ENCODE measurements at regions not wholly inside any gene's neighbourhood (a gene's known extent, or its start where the extent isn't known, plus 50 kb on each side); places are given as distances from the start of the nearest gene placed in this dataset.
"Not testable (repeated sequence)": the region's sequence is repeated elsewhere in the genome, so short reads cannot be mapped to it uniquely, and the experiment has no call there.

DNA sequence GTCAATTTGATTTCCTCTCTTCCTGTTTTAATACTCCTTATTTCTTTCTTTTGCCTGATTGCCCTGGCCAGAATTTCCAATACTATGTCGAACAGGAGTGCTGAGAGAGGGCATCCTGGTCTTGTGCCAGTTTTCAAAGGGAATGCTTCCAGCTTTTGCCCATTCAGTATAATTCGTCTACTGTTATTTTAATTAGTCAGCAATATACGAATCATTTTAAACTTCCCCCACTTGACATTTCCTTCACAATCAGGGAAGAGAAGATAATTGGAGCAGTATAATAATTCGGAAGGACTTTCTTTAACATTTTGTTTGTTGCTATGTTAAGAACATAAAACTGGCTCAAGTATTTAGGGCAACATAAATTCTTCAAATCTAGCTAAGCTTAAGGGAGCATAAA, 860.3 kb upstream of the SLC35B3 start:
- CTCF ChIA-PET = no interaction called here
- peaks cover 2% of the 10 kb centered on the region for H3K27me3 Mint-ChIP-seq
- H3K4me1 Mint-ChIP-seq = no peaks in the 10 kb centered on the region
- H3K9me3 Mint-ChIP-seq (ENCODE audit: low read depth) = peaks cover 3% of the 10 kb centered on the region
- H3K4me3 Mint-ChIP-seq = no peak overlapping the region
- H3K36me3 Mint-ChIP-seq (ENCODE audit: low read depth) = no peaks in the 10 kb centered on the region
- DNase-seq (no peak), ATAC-seq (no peak)
- intact Hi-C loops (cut with DNase I, micrococcal nuclease) = no loop called here
- POLR2A ChIA-PET = no interaction called here
- no peak overlapping the region for H3K27ac Mint-ChIP-seq

GRCh38 chr6:9292975-9293374, 857.6 kb upstream of the SLC35B3 start:
- intact Hi-C loops (cut with DNase I, micrococcal nuclease) = no loop called here
- H3K27ac Mint-ChIP-seq = no peak overlapping the region
- ChIA-PET POLR2A (no interaction called here), CTCF (no interaction called here)
- H3K4me1 Mint-ChIP-seq = no peaks in the 10 kb centered on the region
- DNase-seq = no peak
- H3K36me3 Mint-ChIP-seq (ENCODE audit: low read depth) = no peaks in the 10 kb centered on the region
- ATAC-seq = no peak
- H3K27me3 Mint-ChIP-seq = peaks cover 2% of the 10 kb centered on the region
- no peak overlapping the region for H3K4me3 Mint-ChIP-seq
- H3K9me3 Mint-ChIP-seq (ENCODE audit: low read depth) = peaks cover 3% of the 10 kb centered on the region

GRCh38 chr6:9290342-9290741, 855.0 kb upstream of the SLC35B3 start:
- intact Hi-C loops (cut with DNase I, micrococcal nuclease) = not testable (repeated sequence)

GRCh38 chr6:9272671-9273070, 837.3 kb upstream of the SLC35B3 start:
- H3K4me1 Mint-ChIP-seq = no peaks in the 10 kb centered on the region
- intact Hi-C loops (cut with DNase I, micrococcal nuclease) = no loop called here
- CTCF ChIA-PET = no interaction called here

More at GRCh38 chr6:9290342-9290741, 855.0 kb upstream of the SLC35B3 start:
- CTCF ChIA-PET; ATAC-seq; H3K4me1 Mint-ChIP-seq; H3K9me3 Mint-ChIP-seq (ENCODE audit: low read depth); H3K4me3 Mint-ChIP-seq; H3K27me3 Mint-ChIP-seq; H3K36me3 Mint-ChIP-seq (ENCODE audit: low read depth); POLR2A ChIA-PET; DNase-seq; H3K27ac Mint-ChIP-seq: not testable (repeated sequence)

GRCh38 chr6:9266741-9267140, 831.4 kb upstream of the SLC35B3 start:
- ATAC-seq (no peak), DNase-seq (no peak)
- peaks cover under 1% of the 10 kb centered on the region for H3K36me3 Mint-ChIP-seq (ENCODE audit: low read depth)
- CTCF ChIA-PET = no interaction called here
- no peak overlapping the region for H3K27ac Mint-ChIP-seq
- no peaks in the 10 kb centered on the region for H3K4me1 Mint-ChIP-seq
- H3K9me3 Mint-ChIP-seq (ENCODE audit: low read depth) = peaks cover 3% of the 10 kb centered on the region
- no peaks in the 10 kb centered on the region for H3K27me3 Mint-ChIP-seq
- POLR2A ChIA-PET = no interaction called here
- H3K4me3 Mint-ChIP-seq = no peak overlapping the region
- intact Hi-C loops (cut with DNase I, micrococcal nuclease) = no loop called here

More at GRCh38 chr6:9272671-9273070, 837.3 kb upstream of the SLC35B3 start:
- POLR2A ChIA-PET = no interaction called here
- H3K27ac Mint-ChIP-seq = no peak overlapping the region
- H3K4me3 Mint-ChIP-seq = no peak overlapping the region
- H3K36me3 Mint-ChIP-seq (ENCODE audit: low read depth) = no peaks in the 10 kb centered on the region
- DNase-seq (no peak), ATAC-seq (no peak)
- H3K9me3 Mint-ChIP-seq (ENCODE audit: low read depth) = no peaks in the 10 kb centered on the region
- H3K27me3 Mint-ChIP-seq = no peaks in the 10 kb centered on the region

DNA sequence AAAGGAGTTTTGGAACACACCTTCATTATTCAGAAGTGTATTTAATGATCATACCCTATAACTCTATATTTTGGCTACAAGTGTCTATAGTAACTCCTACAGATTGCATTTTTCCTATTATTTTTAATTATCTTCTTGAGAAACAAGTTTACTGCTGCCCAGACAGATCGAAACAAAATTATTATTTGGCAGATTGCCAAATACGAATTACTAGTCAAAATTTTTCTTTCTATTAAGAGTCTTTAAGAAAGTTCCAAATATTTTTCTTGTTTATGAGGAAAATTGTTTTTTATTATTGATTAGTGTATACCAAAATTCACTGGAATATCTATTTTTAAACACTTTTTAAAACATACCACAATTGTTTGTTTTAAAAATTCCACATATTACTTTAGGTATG, 821.9 kb upstream of the SLC35B3 start:
- peaks cover 8% of the 10 kb centered on the region for H3K9me3 Mint-ChIP-seq (ENCODE audit: low read depth)

DNA sequence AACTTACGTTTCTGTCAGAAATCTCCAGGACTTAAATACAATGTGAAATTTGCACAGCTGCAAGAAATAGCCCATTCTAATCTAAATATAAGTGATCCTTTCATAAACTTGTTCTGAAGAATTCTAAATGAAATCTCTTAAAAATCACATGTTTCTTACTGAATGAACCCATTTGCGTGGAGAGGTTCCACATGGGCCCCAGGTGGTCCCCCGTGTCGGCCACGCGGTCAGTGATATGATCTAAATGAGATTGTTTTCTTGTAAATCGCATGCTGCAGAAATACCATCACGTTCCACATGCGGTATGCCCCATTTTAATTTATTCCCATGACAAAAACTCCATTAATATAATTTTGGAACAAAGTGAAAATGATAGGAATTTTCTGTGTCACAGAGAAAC, 818.9 kb upstream of the SLC35B3 start:
- DNase-seq (no peak), ATAC-seq (no peak)
- intact Hi-C loops (cut with DNase I, micrococcal nuclease) = loop anchor here in 1 of 2 experiments (5.0 kb wide), 1 partner anchor 1173 kb away; no protein-coding TSS in a partner anchor
- no peaks in the 10 kb centered on the region for H3K9me3 Mint-ChIP-seq (ENCODE audit: low read depth)
- no peak overlapping the region for H3K4me3 Mint-ChIP-seq
- H3K36me3 Mint-ChIP-seq (ENCODE audit: low read depth) = no peaks in the 10 kb centered on the region
- H3K27ac Mint-ChIP-seq = no peak overlapping the region
- H3K27me3 Mint-ChIP-seq = no peaks in the 10 kb centered on the region
- ChIA-PET POLR2A (no interaction called here), CTCF (no interaction called here)
- H3K4me1 Mint-ChIP-seq = no peaks in the 10 kb centered on the region

More for the DNA sequence above, 821.9 kb upstream of the SLC35B3 start:
- DNase-seq (no peak), ATAC-seq (no peak)
- CTCF ChIA-PET = no interaction called here
- H3K36me3 Mint-ChIP-seq (ENCODE audit: low read depth) = peaks cover 2% of the 10 kb centered on the region
- H3K27me3 Mint-ChIP-seq = no peaks in the 10 kb centered on the region
- no peak overlapping the region for H3K4me3 Mint-ChIP-seq
- intact Hi-C loops (cut with DNase I, micrococcal nuclease) = no loop called here
- POLR2A ChIA-PET = no interaction called here
- no peaks in the 10 kb centered on the region for H3K4me1 Mint-ChIP-seq
- H3K27ac Mint-ChIP-seq = no peak overlapping the region

GRCh38 chr6:9252799-9253198, 817.5 kb upstream of the SLC35B3 start:
- ATAC-seq (no peak), DNase-seq (no peak)
- intact Hi-C loops (cut with DNase I, micrococcal nuclease) = loop anchor here in 1 of 2 experiments (5.0 kb wide), 1 partner anchor 1175 kb away; no protein-coding TSS in a partner anchor
- Mint-ChIP-seq H3K9me3 (ENCODE audit: low read depth) (no peaks in the 10 kb centered on the region), H3K27ac (no peak overlapping the region), H3K27me3 (no peaks in the 10 kb centered on the region), H3K4me1 (no peaks in the 10 kb centered on the region), H3K4me3 (no peak overlapping the region), H3K36me3 (ENCODE audit: low read depth) (no peaks in the 10 kb centered on the region)
- ChIA-PET POLR2A (no interaction called here), CTCF (interaction anchor here (1.1 kb wide), 1 partner anchor 11 kb away, joined by 3 read pairs; no protein-coding TSS in a partner anchor)

DNA sequence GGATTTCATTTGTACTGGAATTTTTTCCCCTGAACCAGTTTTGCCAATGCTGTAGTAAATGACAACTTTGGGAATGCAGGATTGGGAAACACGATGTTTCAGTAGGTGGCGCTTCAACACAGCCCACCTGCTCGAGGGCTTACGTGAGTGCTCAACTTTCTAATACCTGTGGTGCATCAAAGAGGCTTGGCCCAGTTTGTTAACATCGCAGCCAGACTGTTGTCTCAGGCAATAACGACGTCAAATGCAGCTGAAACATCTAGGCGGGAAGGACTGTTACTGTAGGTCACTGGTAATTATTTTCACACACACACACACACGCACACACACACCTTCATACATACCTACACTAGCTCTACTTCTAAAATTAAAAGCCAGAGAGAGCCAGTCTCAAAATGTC, 815.5 kb upstream of the SLC35B3 start:
- no peak for ATAC-seq
- intact Hi-C loops (cut with DNase I, micrococcal nuclease) = loop anchor here (1.0 to 5.0 kb wide), 3 partner anchors 162 to 1178 kb away; no protein-coding TSS in a partner anchor
- H3K36me3 Mint-ChIP-seq (ENCODE audit: low read depth) = no peaks in the 10 kb centered on the region
- POLR2A ChIA-PET = no interaction called here
- peak; percentile 14 for DNase-seq
- no peak overlapping the region for H3K27ac Mint-ChIP-seq
- no peaks in the 10 kb centered on the region for H3K27me3 Mint-ChIP-seq
- no peaks in the 10 kb centered on the region for H3K4me1 Mint-ChIP-seq
- no peak overlapping the region for H3K4me3 Mint-ChIP-seq
- no peaks in the 10 kb centered on the region for H3K9me3 Mint-ChIP-seq (ENCODE audit: low read depth)
- CTCF ChIA-PET = no interaction called here

DNA sequence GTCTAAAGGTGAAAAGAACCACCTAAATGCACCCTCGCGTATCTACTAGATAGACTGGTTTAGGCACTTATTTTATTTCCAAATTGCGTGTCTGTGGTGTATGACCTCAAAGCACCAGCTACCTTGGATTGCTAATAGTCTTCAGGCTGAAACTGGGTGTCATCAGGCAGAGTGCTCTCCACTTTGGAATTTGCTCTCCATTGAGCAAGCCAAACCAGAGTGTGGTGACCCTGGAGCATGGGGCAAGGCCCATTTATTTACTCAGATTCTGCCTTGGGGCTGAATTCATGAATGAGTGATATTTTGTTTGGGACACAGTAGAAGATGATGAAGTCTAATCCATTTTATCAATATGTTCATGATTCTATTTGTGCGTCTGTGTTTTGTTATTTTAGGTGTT, 812.8 kb upstream of the SLC35B3 start:
- Mint-ChIP-seq H3K9me3 (ENCODE audit: low read depth) (no peaks in the 10 kb centered on the region), H3K4me3 (no peak overlapping the region), H3K27ac (no peak overlapping the region), H3K4me1 (no peaks in the 10 kb centered on the region), H3K27me3 (peaks cover 4% of the 10 kb centered on the region), H3K36me3 (ENCODE audit: low read depth) (no peaks in the 10 kb centered on the region)
- ATAC-seq = no peak
- intact Hi-C loops (cut with DNase I, micrococcal nuclease) = no loop called here
- POLR2A ChIA-PET = no interaction called here
- CTCF ChIA-PET = no interaction called here
- no peak for DNase-seq

DNA sequence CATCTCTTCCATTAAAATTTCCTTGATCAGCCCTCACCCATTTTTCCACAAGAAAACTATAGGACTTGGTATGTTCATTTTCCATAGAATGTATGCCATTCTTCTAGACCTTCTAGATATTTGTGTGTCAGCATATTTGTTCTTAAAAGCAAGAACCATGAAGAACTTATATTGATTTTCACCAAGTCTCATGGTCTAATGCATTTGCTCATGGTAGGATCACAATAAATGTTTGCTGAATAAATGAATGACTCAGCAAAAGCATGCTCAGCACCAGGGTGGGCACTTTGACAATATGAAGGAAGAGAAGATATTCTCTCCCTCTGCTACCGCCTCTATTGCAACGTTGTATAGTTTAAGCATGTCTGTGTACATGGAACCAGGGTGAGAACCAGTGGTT, 805.5 kb upstream of the SLC35B3 start:
- CTCF ChIA-PET = no interaction called here
- H3K9me3 Mint-ChIP-seq (ENCODE audit: low read depth) = no peaks in the 10 kb centered on the region
- intact Hi-C loops (cut with DNase I, micrococcal nuclease) = no loop called here

GRCh38 chr6:9236443-9236842, 801.1 kb upstream of the SLC35B3 start:
- DNase-seq = no peak
- no peaks in the 10 kb centered on the region for H3K36me3 Mint-ChIP-seq (ENCODE audit: low read depth)
- CTCF ChIA-PET = no interaction called here

More for the DNA sequence above, 805.5 kb upstream of the SLC35B3 start:
- Mint-ChIP-seq H3K27ac (no peak overlapping the region), H3K4me1 (no peaks in the 10 kb centered on the region), H3K4me3 (no peak overlapping the region), H3K36me3 (ENCODE audit: low read depth) (no peaks in the 10 kb centered on the region), H3K27me3 (peaks cover 4% of the 10 kb centered on the region)
- no peak for ATAC-seq
- DNase-seq = no peak
- POLR2A ChIA-PET = no interaction called here

GRCh38 chr6:9233686-9234085, 798.3 kb upstream of the SLC35B3 start:
- Mint-ChIP-seq H3K36me3 (ENCODE audit: low read depth) (no peaks in the 10 kb centered on the region), H3K27ac (no peak overlapping the region), H3K4me3 (no peak overlapping the region), H3K4me1 (no peaks in the 10 kb centered on the region), H3K27me3 (no peaks in the 10 kb centered on the region), H3K9me3 (ENCODE audit: low read depth) (peaks cover 2% of the 10 kb centered on the region)
- ChIA-PET CTCF (interaction anchor here (1.1 kb wide), 1 partner anchor 15 kb away, joined by 3 read pairs; no protein-coding TSS in a partner anchor), POLR2A (no interaction called here)
- ATAC-seq (no peak), DNase-seq (no peak)
- intact Hi-C loops (cut with DNase I, micrococcal nuclease) = no loop called here

More at GRCh38 chr6:9236443-9236842, 801.1 kb upstream of the SLC35B3 start:
- peaks cover 2% of the 10 kb centered on the region for H3K9me3 Mint-ChIP-seq (ENCODE audit: low read depth)
- POLR2A ChIA-PET = no interaction called here
- no peak overlapping the region for H3K4me3 Mint-ChIP-seq
- no peaks in the 10 kb centered on the region for H3K27me3 Mint-ChIP-seq
- H3K4me1 Mint-ChIP-seq = no peaks in the 10 kb centered on the region
- intact Hi-C loops (cut with DNase I, micrococcal nuclease) = no loop called here
- ATAC-seq = no peak
- H3K27ac Mint-ChIP-seq = no peak overlapping the region
